MM.1S (cell line): ENCODE measurements at regions not wholly inside any gene's neighbourhood (a gene's known extent, or its start where the extent isn't known, plus 50 kb on each side); places are given as distances from the start of the nearest gene placed in this dataset.

Experiments used
- DNase-seq: peaks from one replicate; pipeline ENCODE4 v3.0.0-alpha.2; 2015
- H2AFZ ChIP-seq: fragments of 300-600 bp; sonication (generic); 2 replicates; pipeline ENCODE4 v1.6.0; 2016; ENCODE audit warnings: antibody characterized with exemption, low read length
- H3F3A ChIP-seq: fragments of 300-600 bp; sonication (generic); 2 replicates; pipeline ENCODE4 v1.6.1; 2016; ENCODE audit warnings: mild to moderate bottlenecking, antibody characterized with exemption, low read length, moderate library complexity, mixed read lengths; ENCODE audit not compliant: insufficient read depth
- H3K27ac ChIP-seq: fragments of 300-600 bp; sonication (generic); 2 replicates; pipeline ENCODE4 v1.5.1; 2016; ENCODE audit warnings: mild to moderate bottlenecking, low read length
- H3K27me3 ChIP-seq: fragments of 300-600 bp; sonication (generic); replicated peaks from 2 replicates; pipeline ENCODE4 v1.6.0; 2016; ENCODE audit warnings: low read length; ENCODE audit not compliant: insufficient read depth
- H3K36me3 ChIP-seq: fragments of 300-600 bp; sonication (generic); replicated peaks from 2 replicates; pipeline ENCODE4 v1.6.1; 2016; ENCODE audit warnings: mild to moderate bottlenecking, low read length, mixed read lengths; ENCODE audit not compliant: insufficient read depth
- H3K4me1 ChIP-seq: fragments of 300-600 bp; sonication (generic); 2 replicates; pipeline ENCODE4 v1.6.1; 2016; ENCODE audit warnings: low read length, mixed read lengths
- H3K4me2 ChIP-seq: fragments of 300-600 bp; sonication (generic); 2 replicates; pipeline ENCODE4 v1.6.0; 2016; ENCODE audit warnings: low read depth, low read length
- H3K4me3 ChIP-seq: fragments of 300-600 bp; sonication (generic); 2 replicates; pipeline ENCODE4 v1.5.1; 2016; ENCODE audit warnings: low read length, mixed read lengths
- H3K79me2 ChIP-seq: fragments of 300-600 bp; sonication (generic); 2 replicates; pipeline ENCODE4 v1.6.1; 2016; ENCODE audit warnings: mixed run types, low read length, mixed read lengths
- H3K9ac ChIP-seq: fragments of 300-600 bp; sonication (generic); 2 replicates; pipeline ENCODE4 v1.6.1; 2016; ENCODE audit warnings: low read length, mixed read lengths
- H3K9me2 ChIP-seq: fragments of 300-600 bp; sonication (generic); replicated peaks from 2 replicates; pipeline ENCODE4 v1.6.1; 2016; ENCODE audit warnings: mild to moderate bottlenecking, low read length, mixed read lengths; ENCODE audit not compliant: insufficient read depth
- H3K9me3 ChIP-seq: fragments of 300-600 bp; sonication (generic); replicated peaks from 2 replicates; pipeline ENCODE4 v1.6.1; 2016; ENCODE audit warnings: mild to moderate bottlenecking, low read length, mixed read lengths; ENCODE audit not compliant: insufficient read depth
- H4K20me1 ChIP-seq: fragments of 300-600 bp; sonication (generic); 2 replicates; pipeline ENCODE4 v1.6.1; 2016; ENCODE audit warnings: mild to moderate bottlenecking, low read length, moderate library complexity, mixed read lengths; ENCODE audit not compliant: insufficient read depth
- EZH2 ChIP-seq: fragments of 300-600 bp; sonication (generic); optimal IDR thresholded peaks from 2 replicates; pipeline ENCODE3; 2017; ENCODE audit warnings: low read depth, mild to moderate bottlenecking, antibody characterized with exemption, low read length, mixed read lengths
- EZH2phosphoT487 ChIP-seq: fragments of 300-600 bp; sonication (generic); IDR thresholded peaks from 2 replicates; pipeline ENCODE4 v1.6.1; 2018; ENCODE audit warnings: antibody characterized with exemption, low read length
- TF ChIP-seq, protein P1 (sequence below): fragments of 300-600 bp; sonication (generic); IDR thresholded peaks from 2 replicates; pipeline ENCODE4 v1.5.1; 2016; ENCODE audit warnings: antibody characterized with exemption, low read length, mixed read lengths

DNA sequence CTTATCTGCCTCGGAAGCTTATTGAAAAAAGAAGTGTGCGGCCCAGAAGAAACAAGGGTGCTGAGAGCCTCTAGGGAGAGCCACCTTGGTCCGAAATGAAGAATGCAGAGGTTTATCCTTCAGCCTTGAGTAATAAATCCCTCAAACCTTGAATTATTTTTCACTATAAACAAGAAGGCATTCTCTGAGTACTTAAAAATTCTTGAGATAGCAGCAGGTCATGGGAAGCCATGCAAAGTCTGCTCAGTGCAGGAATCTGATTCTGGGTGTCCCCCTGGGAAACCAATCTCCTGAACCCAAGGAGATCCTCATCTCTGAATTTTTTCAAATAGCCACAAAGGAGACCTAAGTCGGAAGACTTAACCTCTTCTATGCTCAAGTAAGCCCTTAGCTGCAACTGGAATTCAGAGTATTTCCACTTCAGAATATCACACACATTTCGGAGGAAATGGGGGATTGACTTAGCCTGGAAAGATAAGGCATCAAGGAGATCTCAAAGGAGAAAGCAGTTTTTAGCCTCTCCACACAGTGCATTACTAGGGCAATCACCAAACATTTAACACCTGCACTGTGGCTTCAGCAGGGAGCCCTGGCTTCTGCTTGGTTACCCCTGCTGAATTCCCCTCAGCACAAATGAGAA, 365.0 kb downstream of the ETS1 start:
- Histone ChIP-seq H3K9me3 (no peaks in the 10 kb centered on the region), H3K36me3 (no peaks in the 10 kb centered on the region), H3K4me3 (no peak overlapping the region), H4K20me1 (no peaks in the 10 kb centered on the region), H3K9ac (no peak overlapping the region), H3K4me2 (no peak overlapping the region), H2AFZ (no peak overlapping the region), H3K27me3 (no peaks in the 10 kb centered on the region), H3K79me2 (no peaks in the 10 kb centered on the region), H3F3A (no peaks in the 10 kb centered on the region), H3K4me1 (no peaks in the 10 kb centered on the region), H3K27ac (no peak overlapping the region), H3K9me2 (no peaks in the 10 kb centered on the region)
- TF ChIP-seq EZH2phosphoT487 (no peak), EZH2 (no peak)
- TF ChIP-seq, protein P1, sequence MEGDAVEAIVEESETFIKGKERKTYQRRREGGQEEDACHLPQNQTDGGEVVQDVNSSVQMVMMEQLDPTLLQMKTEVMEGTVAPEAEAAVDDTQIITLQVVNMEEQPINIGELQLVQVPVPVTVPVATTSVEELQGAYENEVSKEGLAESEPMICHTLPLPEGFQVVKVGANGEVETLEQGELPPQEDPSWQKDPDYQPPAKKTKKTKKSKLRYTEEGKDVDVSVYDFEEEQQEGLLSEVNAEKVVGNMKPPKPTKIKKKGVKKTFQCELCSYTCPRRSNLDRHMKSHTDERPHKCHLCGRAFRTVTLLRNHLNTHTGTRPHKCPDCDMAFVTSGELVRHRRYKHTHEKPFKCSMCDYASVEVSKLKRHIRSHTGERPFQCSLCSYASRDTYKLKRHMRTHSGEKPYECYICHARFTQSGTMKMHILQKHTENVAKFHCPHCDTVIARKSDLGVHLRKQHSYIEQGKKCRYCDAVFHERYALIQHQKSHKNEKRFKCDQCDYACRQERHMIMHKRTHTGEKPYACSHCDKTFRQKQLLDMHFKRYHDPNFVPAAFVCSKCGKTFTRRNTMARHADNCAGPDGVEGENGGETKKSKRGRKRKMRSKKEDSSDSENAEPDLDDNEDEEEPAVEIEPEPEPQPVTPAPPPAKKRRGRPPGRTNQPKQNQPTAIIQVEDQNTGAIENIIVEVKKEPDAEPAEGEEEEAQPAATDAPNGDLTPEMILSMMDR = no peak
- DNase-seq = no peak

- H3K27ac ChIP-seq = no peak overlapping the region
- H4K20me1 ChIP-seq = no peaks in the 10 kb centered on the region
- no peaks in the 10 kb centered on the region for H3K27me3 ChIP-seq
- H3K4me1 ChIP-seq = no peaks in the 10 kb centered on the region
- no peaks in the 10 kb centered on the region for H3K9me2 ChIP-seq
- no peaks in the 10 kb centered on the region for H3K9me3 ChIP-seq
- no peak for DNase-seq
- no peak overlapping the region for H2AFZ ChIP-seq
- no peaks in the 10 kb centered on the region for H3K79me2 ChIP-seq
- TF ChIP-seq EZH2phosphoT487 = no peak
- TF ChIP-seq EZH2 = no peak
- TF ChIP-seq, protein P1 = no peak
- H3K4me3 ChIP-seq = no peak overlapping the region
- H3K4me2 ChIP-seq = no peak overlapping the region
- no peak overlapping the region for H3K9ac ChIP-seq
- H3K36me3 ChIP-seq = no peaks in the 10 kb centered on the region
- H3F3A ChIP-seq = no peaks in the 10 kb centered on the region
Observed at GRCh38 chr11:128219731-128220120, 367.6 kb downstream of the ETS1 start.

DNA sequence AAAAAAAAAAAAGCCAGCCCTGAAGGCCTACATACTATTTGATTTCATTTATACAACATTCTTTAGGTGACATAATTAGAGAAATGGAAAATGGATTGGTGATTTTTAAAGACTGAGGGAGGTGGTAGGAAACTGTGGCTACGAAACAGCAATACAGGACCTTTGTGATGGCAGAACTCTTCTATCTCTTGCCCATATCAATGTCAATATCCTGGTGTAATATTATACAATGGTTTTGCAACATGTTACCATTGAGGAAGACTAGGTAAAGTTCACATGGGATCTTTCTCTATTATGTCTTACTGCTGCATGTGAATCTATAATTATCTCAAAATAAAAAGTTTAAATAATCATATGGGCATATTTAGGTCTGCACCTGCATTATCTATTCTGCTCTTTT, 371.2 kb downstream of the ETS1 start:
- no peak overlapping the region for H3K4me3 ChIP-seq
- TF ChIP-seq EZH2phosphoT487 = no peak
- TF ChIP-seq, protein P1 = no peak
- no peak for TF ChIP-seq EZH2
- no peak overlapping the region for H3K27ac ChIP-seq
- no peak for DNase-seq
- H3K4me1 ChIP-seq = no peaks in the 10 kb centered on the region
- H3K36me3 ChIP-seq = no peaks in the 10 kb centered on the region
- no peaks in the 10 kb centered on the region for H3K79me2 ChIP-seq
- H3K4me2 ChIP-seq = no peak overlapping the region
- H2AFZ ChIP-seq = no peak overlapping the region
- H4K20me1 ChIP-seq = no peaks in the 10 kb centered on the region
- H3K9me2 ChIP-seq = no peaks in the 10 kb centered on the region
- no peaks in the 10 kb centered on the region for H3K9me3 ChIP-seq
- H3F3A ChIP-seq = no peaks in the 10 kb centered on the region
- H3K9ac ChIP-seq = no peak overlapping the region
- H3K27me3 ChIP-seq = no peaks in the 10 kb centered on the region
